RWPE1 (cell line): ENCODE measurements at regions not wholly inside any gene's neighbourhood (a gene's known extent, or its start where the extent isn't known, plus 50 kb on each side); places are given as distances from the start of the nearest gene placed in this dataset.

Experiments used
- CTCF ChIA-PET: fragments of 350-600 bp; sonication (Branson Sonifier 250); formaldehyde crosslinking; extraction: SDS; loops from one replicate; lab custom pipeline; 2021; lab: Yijun Ruan, JAX
- POLR2A ChIA-PET: fragments of 400-600 bp; formaldehyde crosslinking; extraction: SDS; loops from one replicate; lab custom pipeline; 2020; ENCODE audit warnings: antibody characterized with exemption; ENCODE audit not compliant: low non-redundant PET; lab: Yijun Ruan, JAX
- DNase-seq: peaks from one replicate; pipeline ENCODE4 v3.0.0; 2012; ENCODE audit warnings: low spot score
- H3K27ac ChIP-seq: fragments of 450-650 bp; 2 replicates; pipeline ENCODE4 v1.5.1; 2017
- TF ChIP-seq, protein P1 (sequence below): fragments of 450-650 bp; conservative IDR thresholded peaks from 2 replicates; pipeline ENCODE4 v1.5.1; 2017; ENCODE audit warnings: low read depth, mild to moderate bottlenecking

GRCh38 chr7:48992816-48993215 is 68.5 kb downstream of the CDC14C start:
- CTCF ChIA-PET, result interaction anchor here (0.5 kb wide), 1 partner anchor 12 kb away, joined by 3 read pairs; no protein-coding TSS in a partner anchor

GRCh38 chr7:49001610-49002033 is 77.3 kb downstream of the CDC14C start:
- TF ChIP-seq, protein P1, sequence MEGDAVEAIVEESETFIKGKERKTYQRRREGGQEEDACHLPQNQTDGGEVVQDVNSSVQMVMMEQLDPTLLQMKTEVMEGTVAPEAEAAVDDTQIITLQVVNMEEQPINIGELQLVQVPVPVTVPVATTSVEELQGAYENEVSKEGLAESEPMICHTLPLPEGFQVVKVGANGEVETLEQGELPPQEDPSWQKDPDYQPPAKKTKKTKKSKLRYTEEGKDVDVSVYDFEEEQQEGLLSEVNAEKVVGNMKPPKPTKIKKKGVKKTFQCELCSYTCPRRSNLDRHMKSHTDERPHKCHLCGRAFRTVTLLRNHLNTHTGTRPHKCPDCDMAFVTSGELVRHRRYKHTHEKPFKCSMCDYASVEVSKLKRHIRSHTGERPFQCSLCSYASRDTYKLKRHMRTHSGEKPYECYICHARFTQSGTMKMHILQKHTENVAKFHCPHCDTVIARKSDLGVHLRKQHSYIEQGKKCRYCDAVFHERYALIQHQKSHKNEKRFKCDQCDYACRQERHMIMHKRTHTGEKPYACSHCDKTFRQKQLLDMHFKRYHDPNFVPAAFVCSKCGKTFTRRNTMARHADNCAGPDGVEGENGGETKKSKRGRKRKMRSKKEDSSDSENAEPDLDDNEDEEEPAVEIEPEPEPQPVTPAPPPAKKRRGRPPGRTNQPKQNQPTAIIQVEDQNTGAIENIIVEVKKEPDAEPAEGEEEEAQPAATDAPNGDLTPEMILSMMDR, result peak; percentile 69
- no peak overlapping the region for H3K27ac ChIP-seq
- DNase-seq, result peak; percentile 33
- CTCF ChIA-PET, result interaction anchor here (0.6 to 1.2 kb wide), 2 partner anchors 20 to 323 kb away, joined by 3 to 4 read pairs; no protein-coding TSS in a partner anchor
- POLR2A ChIA-PET, result no interaction called here

More at GRCh38 chr7:48992816-48993215, 68.5 kb downstream of the CDC14C start:
- DNase-seq, result no peak
- H3K27ac ChIP-seq, result no peak overlapping the region
- TF ChIP-seq, protein P1, result no peak
- POLR2A ChIA-PET, result no interaction called here

DNA sequence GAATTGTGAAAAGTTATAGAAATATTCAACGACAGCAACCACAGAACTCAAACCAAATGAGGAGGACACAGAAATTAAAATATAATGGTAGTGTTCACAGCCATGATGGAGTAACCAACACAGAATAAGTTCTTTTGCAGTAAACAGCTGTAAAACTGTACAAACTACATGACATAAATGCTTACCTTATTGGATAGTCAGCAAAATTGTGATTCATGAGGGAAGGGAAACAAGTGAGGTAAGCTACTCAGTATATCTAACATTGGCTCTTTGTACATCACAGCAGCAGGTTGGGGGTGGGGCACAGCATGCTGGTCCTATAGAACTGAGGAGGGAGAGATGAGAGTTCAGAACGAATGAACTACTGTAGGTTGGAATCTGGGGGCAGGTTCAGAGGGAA is 86.4 kb downstream of the CDC14C start:
- ChIA-PET CTCF (interaction anchor here (0.6 kb wide), 1 partner anchor 411 kb away, joined by 3 read pairs; no protein-coding TSS in a partner anchor), POLR2A (no interaction called here)
- TF ChIP-seq, protein P1, result no peak
- no peak for DNase-seq
- no peak overlapping the region for H3K27ac ChIP-seq

GRCh38 chr7:49014870-49015269 is 90.5 kb downstream of the CDC14C start:
- no peak overlapping the region for H3K27ac ChIP-seq
- CTCF ChIA-PET, result no interaction called here
- TF ChIP-seq, protein P1, result no peak
- no peak for DNase-seq
- POLR2A ChIA-PET, result no interaction called here

GRCh38 chr7:49020145-49020544 is 95.8 kb downstream of the CDC14C start:
- POLR2A ChIA-PET, result no interaction called here
- TF ChIP-seq, protein P1, result no peak
- DNase-seq, result no peak
- H3K27ac ChIP-seq, result no peak overlapping the region
- CTCF ChIA-PET, result no interaction called here

- TF ChIP-seq, protein P1, result no peak
- ChIA-PET POLR2A (no interaction called here), CTCF (interaction anchor here (0.8 kb wide), 1 partner anchor 90 kb away, joined by 3 read pairs; no protein-coding TSS in a partner anchor)
- H3K27ac ChIP-seq, result no peak overlapping the region
- DNase-seq, result no peak
Observed at GRCh38 chr7:49022448-49022847, 98.1 kb downstream of the CDC14C start.
